HG02571 (cell line): ENCODE measurements at regions not wholly inside any gene's neighbourhood (a gene's known extent, or its start where the extent isn't known, plus 50 kb on each side); places are given as distances from the start of the nearest gene placed in this dataset.
"Not testable (repeated sequence)": the region's sequence is repeated elsewhere in the genome, so short reads cannot be mapped to it uniquely, and the experiment has no call there.

Source experiments
- ATAC-seq: cut with Tn5 transposase; IDR thresholded peaks from one replicate; pipeline ENCODE4 v1.9.1; 2021; ENCODE audit warnings: mild to moderate bottlenecking, moderate library complexity; ENCODE audit not compliant: unreplicated experiment

GRCh38 chr3:87621667-87622066 is 345.3 kb upstream of the POU1F1 start:
- ATAC-seq: peak; percentile 56

- ATAC-seq: no peak
These were observed 339.1 kb upstream of the POU1F1 start for GRCh38 chr3:87615506-87615905.

- ATAC-seq: no peak
These were observed 338.6 kb upstream of the POU1F1 start for GRCh38 chr3:87614998-87615397.

GRCh38 chr3:87607234-87607633 is 330.9 kb upstream of the POU1F1 start:
- ATAC-seq: no peak

- no peak for ATAC-seq
These were observed 319.4 kb upstream of the POU1F1 start for GRCh38 chr3:87595798-87596197.

- ATAC-seq: no peak
These were observed 304.9 kb upstream of the POU1F1 start for GRCh38 chr3:87581240-87581639.

- no peak for ATAC-seq
These were observed 300.4 kb upstream of the POU1F1 start for GRCh38 chr3:87576752-87577151.

GRCh38 chr3:87575550-87575949 is 299.2 kb upstream of the POU1F1 start:
- ATAC-seq: no peak

GRCh38 chr3:87568331-87568730 is 291.9 kb upstream of the POU1F1 start:
- ATAC-seq: no peak

- no peak for ATAC-seq
These were observed 288.1 kb upstream of the POU1F1 start for GRCh38 chr3:87564438-87564837.

GRCh38 chr3:87563712-87564111 is 287.3 kb upstream of the POU1F1 start:
- no peak for ATAC-seq

- no peak for ATAC-seq
These were observed 282.1 kb upstream of the POU1F1 start for GRCh38 chr3:87558492-87558891.

GRCh38 chr3:87555290-87555689 is 278.9 kb upstream of the POU1F1 start:
- no peak for ATAC-seq

- ATAC-seq: no peak
These were observed 276.7 kb upstream of the POU1F1 start for GRCh38 chr3:87553058-87553457.

GRCh38 chr3:87550892-87551291 is 274.5 kb upstream of the POU1F1 start:
- no peak for ATAC-seq

GRCh38 chr3:87549208-87549607 is 272.8 kb upstream of the POU1F1 start:
- no peak for ATAC-seq

- no peak for ATAC-seq
These were observed 271.9 kb upstream of the POU1F1 start for GRCh38 chr3:87548271-87548670.

- ATAC-seq: no peak
These were observed 269.8 kb upstream of the POU1F1 start for GRCh38 chr3:87546216-87546615.

GRCh38 chr3:87543408-87543807 is 267.0 kb upstream of the POU1F1 start:
- not testable (repeated sequence) for ATAC-seq

- ATAC-seq: no peak
These were observed 265.3 kb upstream of the POU1F1 start for GRCh38 chr3:87541723-87542122.

GRCh38 chr3:87538722-87539121 is 262.3 kb upstream of the POU1F1 start:
- not testable (repeated sequence) for ATAC-seq

GRCh38 chr3:87509401-87509800 is 233.0 kb upstream of the POU1F1 start:
- no peak for ATAC-seq

- no peak for ATAC-seq
These were observed 232.5 kb upstream of the POU1F1 start for GRCh38 chr3:87508921-87509320.

- no peak for ATAC-seq
These were observed 231.4 kb upstream of the POU1F1 start for GRCh38 chr3:87507753-87508152.
